C1 segment of cervical spinal cord (tissue), 14 donors: ENCODE measurements at regions not wholly inside any gene's neighbourhood (a gene's known extent, or its start where the extent isn't known, plus 50 kb on each side); places are given as distances from the start of the nearest gene placed in this dataset.
"Not testable (repeated sequence)": the region's sequence is repeated elsewhere in the genome, so short reads cannot be mapped to it uniquely, and the experiment has no call there.

Experiments
- DNase-seq, 14 donors: peaks; one replicate each; lab custom pipeline; 2025; lab: John Stamatoyannopoulos, UW

- no peak for DNase-seq
Measured at GRCh38 chr17:63173450-63173849, 207.4 kb downstream of the TANC2 start.

DNA sequence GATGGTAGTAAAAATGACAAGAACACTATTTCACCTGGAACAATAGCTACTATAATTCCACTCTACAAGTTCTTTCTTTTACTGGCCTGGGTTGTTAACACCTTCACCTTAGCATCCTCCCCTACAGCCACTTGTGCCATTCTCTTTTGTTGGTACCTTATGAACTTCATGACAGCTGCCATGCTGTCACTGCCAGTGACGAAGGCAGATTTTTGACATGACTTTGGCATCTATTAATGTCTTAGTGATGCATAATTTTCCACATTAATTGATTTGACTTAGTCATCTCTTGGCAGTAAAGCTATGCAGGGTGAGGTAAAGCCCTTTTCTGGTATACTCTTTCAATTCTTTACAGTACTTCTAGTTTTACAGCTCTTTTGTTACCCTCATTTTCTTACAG lies 207.9 kb downstream of the TANC2 start:
- DNase-seq = no peak

- DNase-seq = no peak
Measured at GRCh38 chr17:63178530-63178929, 212.5 kb downstream of the TANC2 start.

DNA sequence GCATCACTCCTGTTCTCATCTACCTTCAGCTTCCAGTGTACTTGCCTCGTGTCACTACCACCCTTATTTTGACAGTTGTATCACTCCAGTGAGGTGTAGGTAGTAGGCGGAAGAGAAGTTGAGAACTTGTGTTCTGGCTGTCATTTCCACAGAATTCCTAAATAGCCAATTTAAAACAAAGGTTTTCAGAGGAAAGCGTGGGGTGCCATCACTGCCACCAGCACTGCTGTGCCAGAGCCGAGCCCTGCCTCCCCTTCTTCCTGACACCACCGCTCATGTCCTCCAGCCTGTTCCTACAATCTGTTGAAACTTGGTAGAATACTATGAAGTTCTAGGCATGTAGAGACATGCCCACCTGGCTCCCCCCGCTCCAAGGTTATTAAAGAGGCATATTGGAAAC lies 215.8 kb downstream of the TANC2 start:
- no peak for DNase-seq

DNA sequence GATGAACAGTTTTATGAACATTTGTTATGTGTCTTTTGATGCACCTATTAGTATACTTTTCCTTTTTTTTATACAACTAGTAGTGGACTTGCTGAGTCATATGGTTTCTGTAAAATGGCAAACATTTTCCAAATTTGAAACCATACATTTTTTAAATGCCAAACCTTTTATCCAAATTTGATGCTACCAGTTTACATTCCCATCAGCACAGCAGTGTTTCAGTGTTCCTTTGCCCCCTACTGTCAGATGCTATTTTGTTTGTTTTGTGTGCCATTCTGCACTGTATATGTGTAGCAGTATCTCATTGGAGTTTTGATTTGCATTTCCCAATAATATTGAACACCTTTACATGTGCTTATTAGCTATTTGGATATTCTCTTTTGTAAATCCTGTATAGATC lies 219.4 kb downstream of the TANC2 start:
- DNase-seq = no peak

GRCh38 chr17:63189082-63189481 lies 223.0 kb downstream of the TANC2 start:
- DNase-seq = no peak

GRCh38 chr17:63189930-63190329 lies 223.9 kb downstream of the TANC2 start:
- DNase-seq = no peak

- no peak for DNase-seq
Measured at GRCh38 chr17:63190821-63191370, 224.9 kb downstream of the TANC2 start.

DNA sequence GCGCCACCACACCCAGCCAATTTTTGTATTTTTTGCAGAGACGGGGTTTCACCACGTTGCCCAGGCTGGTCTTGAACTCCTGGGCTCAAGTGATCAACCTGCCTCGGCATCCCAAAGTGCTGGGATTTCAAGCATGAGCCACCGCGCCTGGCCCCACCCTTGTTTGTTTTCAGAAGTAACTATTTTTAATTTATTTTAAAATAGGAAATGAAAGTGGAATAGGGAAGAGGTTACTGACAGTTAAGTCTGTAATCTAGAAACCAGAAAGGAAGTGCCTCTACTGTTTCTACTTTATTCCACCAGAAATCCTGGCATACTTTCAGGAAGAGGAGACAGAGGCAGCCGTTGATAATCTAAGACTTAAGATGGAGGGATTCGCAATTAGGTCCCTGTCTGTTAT lies 225.6 kb downstream of the TANC2 start:
- peak in 2 of 14 donors; percentile 1 to 7 for DNase-seq

- no peak for DNase-seq
Measured at GRCh38 chr17:63193827-63194226, 227.8 kb downstream of the TANC2 start.

GRCh38 chr17:63196772-63197335 lies 230.8 kb downstream of the TANC2 start:
- DNase-seq = no peak

GRCh38 chr17:63203652-63204051 lies 237.6 kb downstream of the TANC2 start:
- no peak for DNase-seq

DNA sequence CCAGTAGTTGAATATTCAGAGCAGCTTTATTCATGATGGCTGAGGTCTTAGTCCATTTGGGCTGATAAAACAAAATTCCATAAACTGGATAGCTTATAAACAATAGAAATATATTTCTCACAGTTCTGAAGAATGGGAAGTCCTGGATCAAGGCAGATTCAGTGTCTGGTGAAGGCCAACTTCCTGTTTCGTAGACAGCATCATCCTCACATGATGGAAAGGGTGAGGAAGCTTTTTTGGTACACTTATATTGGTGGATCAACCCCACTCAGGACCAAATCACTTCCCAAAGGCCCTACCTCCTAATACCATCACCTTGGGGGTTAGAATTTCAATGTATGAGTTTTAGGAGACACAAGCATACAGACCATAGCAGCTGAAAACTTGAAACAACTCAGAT lies 224.2 kb downstream of the CYB561 start:
- DNase-seq = no peak

GRCh38 chr17:63222655-63223054 lies 223.5 kb downstream of the CYB561 start:
- DNase-seq = no peak

DNA sequence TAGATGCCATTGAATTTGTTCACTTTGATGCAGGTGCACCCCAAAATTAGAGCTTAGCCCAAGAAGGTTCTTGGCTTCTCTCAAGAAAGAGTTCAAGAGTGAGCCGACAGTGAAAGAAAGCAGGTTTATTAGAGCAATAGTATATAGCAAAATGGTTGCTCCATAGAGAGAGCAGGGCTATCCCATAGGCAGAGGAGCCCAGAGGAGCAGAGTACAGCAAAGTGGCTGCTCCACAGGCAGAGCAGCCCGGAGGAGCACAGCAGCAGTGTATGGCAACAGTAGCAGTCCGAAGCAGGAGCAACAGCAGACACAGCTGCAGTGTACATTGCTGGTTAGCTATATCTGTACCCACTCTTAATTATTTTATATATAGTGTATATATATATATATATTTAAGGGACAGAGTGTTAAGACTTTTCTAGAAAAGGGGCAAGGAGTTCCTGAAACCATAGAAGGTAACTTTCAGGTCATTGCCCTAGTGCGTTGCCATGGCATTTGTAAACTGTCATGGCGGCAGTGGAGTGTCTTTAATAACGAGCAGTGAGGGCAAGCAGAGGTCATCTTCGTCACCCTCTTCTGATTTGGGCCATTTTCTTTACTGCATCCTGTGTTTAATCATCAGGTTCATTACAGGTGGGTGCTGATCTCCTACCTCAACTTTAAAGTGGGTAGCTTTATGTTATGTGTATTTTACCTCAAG lies 222.7 kb downstream of the CYB561 start:
- DNase-seq = no peak

GRCh38 chr17:63224644-63225043 lies 221.5 kb downstream of the CYB561 start:
- no peak for DNase-seq

DNA sequence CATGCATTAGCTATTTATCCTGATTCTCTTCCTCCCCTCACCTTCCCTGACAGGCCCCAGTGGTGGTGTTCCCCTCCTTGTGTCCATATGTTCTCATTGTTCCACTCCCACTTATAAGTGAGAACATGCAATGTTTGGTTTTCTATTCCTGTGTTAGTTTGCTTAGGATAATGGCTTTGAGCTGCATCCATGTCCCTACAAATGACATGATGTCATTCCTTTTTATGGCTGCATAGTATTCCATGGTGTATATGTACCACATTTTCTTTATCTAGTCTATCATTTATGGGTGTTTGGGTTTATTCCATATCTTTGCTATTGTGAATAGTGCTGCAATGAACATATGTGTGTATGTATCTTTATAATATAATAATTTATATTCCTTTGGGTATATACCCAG lies 219.4 kb downstream of the CYB561 start:
- not testable (repeated sequence) for DNase-seq

- not testable (repeated sequence) for DNase-seq
Measured at GRCh38 chr17:63231015-63231620, 215.0 kb downstream of the CYB561 start.

GRCh38 chr17:63232565-63233310 lies 213.4 kb downstream of the CYB561 start:
- DNase-seq = no peak

GRCh38 chr17:63240106-63240505 lies 206.0 kb downstream of the CYB561 start:
- DNase-seq = no peak

GRCh38 chr17:63246344-63246743 lies 199.8 kb downstream of the CYB561 start:
- DNase-seq = no peak

GRCh38 chr17:63247706-63248105 lies 198.4 kb downstream of the CYB561 start:
- no peak for DNase-seq
